MM.1S (cell line): ENCODE measurements at regions not wholly inside any gene's neighbourhood (a gene's known extent, or its start where the extent isn't known, plus 50 kb on each side); places are given as distances from the start of the nearest gene placed in this dataset.

Experiments used
- DNase-seq: peaks from one replicate; pipeline ENCODE4 v3.0.0-alpha.2; 2015
- H2AFZ ChIP-seq: fragments of 300-600 bp; sonication (generic); 2 replicates; pipeline ENCODE4 v1.6.0; 2016; ENCODE audit warnings: antibody characterized with exemption, low read length
- H3F3A ChIP-seq: fragments of 300-600 bp; sonication (generic); 2 replicates; pipeline ENCODE4 v1.6.1; 2016; ENCODE audit warnings: mild to moderate bottlenecking, antibody characterized with exemption, low read length, moderate library complexity, mixed read lengths; ENCODE audit not compliant: insufficient read depth
- H3K27ac ChIP-seq: fragments of 300-600 bp; sonication (generic); 2 replicates; pipeline ENCODE4 v1.5.1; 2016; ENCODE audit warnings: mild to moderate bottlenecking, low read length
- H3K27me3 ChIP-seq: fragments of 300-600 bp; sonication (generic); replicated peaks from 2 replicates; pipeline ENCODE4 v1.6.0; 2016; ENCODE audit warnings: low read length; ENCODE audit not compliant: insufficient read depth
- H3K36me3 ChIP-seq: fragments of 300-600 bp; sonication (generic); replicated peaks from 2 replicates; pipeline ENCODE4 v1.6.1; 2016; ENCODE audit warnings: mild to moderate bottlenecking, low read length, mixed read lengths; ENCODE audit not compliant: insufficient read depth
- H3K4me1 ChIP-seq: fragments of 300-600 bp; sonication (generic); 2 replicates; pipeline ENCODE4 v1.6.1; 2016; ENCODE audit warnings: low read length, mixed read lengths
- H3K4me2 ChIP-seq: fragments of 300-600 bp; sonication (generic); 2 replicates; pipeline ENCODE4 v1.6.0; 2016; ENCODE audit warnings: low read depth, low read length
- H3K4me3 ChIP-seq: fragments of 300-600 bp; sonication (generic); 2 replicates; pipeline ENCODE4 v1.5.1; 2016; ENCODE audit warnings: low read length, mixed read lengths
- H3K79me2 ChIP-seq: fragments of 300-600 bp; sonication (generic); 2 replicates; pipeline ENCODE4 v1.6.1; 2016; ENCODE audit warnings: mixed run types, low read length, mixed read lengths
- H3K9ac ChIP-seq: fragments of 300-600 bp; sonication (generic); 2 replicates; pipeline ENCODE4 v1.6.1; 2016; ENCODE audit warnings: low read length, mixed read lengths
- H3K9me2 ChIP-seq: fragments of 300-600 bp; sonication (generic); replicated peaks from 2 replicates; pipeline ENCODE4 v1.6.1; 2016; ENCODE audit warnings: mild to moderate bottlenecking, low read length, mixed read lengths; ENCODE audit not compliant: insufficient read depth
- H3K9me3 ChIP-seq: fragments of 300-600 bp; sonication (generic); replicated peaks from 2 replicates; pipeline ENCODE4 v1.6.1; 2016; ENCODE audit warnings: mild to moderate bottlenecking, low read length, mixed read lengths; ENCODE audit not compliant: insufficient read depth
- H4K20me1 ChIP-seq: fragments of 300-600 bp; sonication (generic); 2 replicates; pipeline ENCODE4 v1.6.1; 2016; ENCODE audit warnings: mild to moderate bottlenecking, low read length, moderate library complexity, mixed read lengths; ENCODE audit not compliant: insufficient read depth
- CTCF ChIP-seq: fragments of 300-600 bp; sonication (generic); IDR thresholded peaks from 2 replicates; pipeline ENCODE4 v1.5.1; 2016; ENCODE audit warnings: antibody characterized with exemption, low read length, mixed read lengths
- EZH2 ChIP-seq: fragments of 300-600 bp; sonication (generic); optimal IDR thresholded peaks from 2 replicates; pipeline ENCODE3; 2017; ENCODE audit warnings: low read depth, mild to moderate bottlenecking, antibody characterized with exemption, low read length, mixed read lengths
- EZH2phosphoT487 ChIP-seq: fragments of 300-600 bp; sonication (generic); IDR thresholded peaks from 2 replicates; pipeline ENCODE4 v1.6.1; 2018; ENCODE audit warnings: antibody characterized with exemption, low read length

- Histone ChIP-seq H3K9me2 (no peaks in the 10 kb centered on the region), H3K9ac (no peak overlapping the region), H3K4me1 (no peaks in the 10 kb centered on the region), H4K20me1 (no peaks in the 10 kb centered on the region), H3K36me3 (no peaks in the 10 kb centered on the region), H3K79me2 (no peaks in the 10 kb centered on the region), H2AFZ (no peak overlapping the region), H3K27me3 (no peaks in the 10 kb centered on the region), H3K4me2 (no peak overlapping the region), H3K4me3 (no peak overlapping the region), H3K27ac (no peak overlapping the region), H3F3A (no peaks in the 10 kb centered on the region), H3K9me3 (no peaks in the 10 kb centered on the region)
- no peak for TF ChIP-seq EZH2
- no peak for TF ChIP-seq CTCF
- no peak for TF ChIP-seq EZH2phosphoT487
- DNase-seq: no peak
These were observed 1303.9 kb upstream of the PIK3C3 start for GRCh38 chr18:40651163-40651562.

DNA sequence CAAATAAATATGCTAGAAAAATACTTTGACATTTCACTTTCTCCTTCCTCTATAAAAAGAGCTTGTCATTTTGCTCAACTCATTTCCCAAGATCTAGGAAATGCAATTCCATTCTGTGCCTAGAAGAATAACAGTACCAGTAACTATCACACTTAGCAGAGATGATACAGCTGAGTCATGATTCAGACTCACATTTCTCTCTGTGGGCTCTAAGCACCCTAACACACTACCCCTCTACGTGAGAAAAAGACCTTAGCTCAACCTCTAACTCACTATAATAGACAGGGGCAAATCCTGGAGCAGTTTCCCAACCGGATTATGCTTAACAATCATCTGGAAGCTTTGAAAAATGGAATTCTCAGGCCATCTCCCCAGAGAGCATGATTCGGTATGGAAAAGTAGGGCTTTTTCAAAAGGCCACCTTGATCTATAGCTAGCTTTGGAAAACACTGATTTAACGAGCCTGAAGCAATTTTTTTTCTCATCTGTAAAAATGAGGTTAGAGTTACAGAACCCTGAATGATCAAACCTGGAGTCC lies 1312.3 kb upstream of the PIK3C3 start:
- H2AFZ ChIP-seq: 0 out of 2 replicates have a peak overlapping the region, but pooled peaks have one; percentile 16
- no peaks in the 10 kb centered on the region for H3K9me2 ChIP-seq
- no peak for DNase-seq
- H3F3A ChIP-seq: no peaks in the 10 kb centered on the region
- no peak overlapping the region for H3K4me3 ChIP-seq
- TF ChIP-seq CTCF (no peak), EZH2 (no peak), EZH2phosphoT487 (no peak)
- H3K36me3 ChIP-seq: no peaks in the 10 kb centered on the region
- no peaks in the 10 kb centered on the region for H3K9me3 ChIP-seq
- no peak overlapping the region for H3K27ac ChIP-seq
- H3K9ac ChIP-seq: no peak overlapping the region
- no peaks in the 10 kb centered on the region for H3K27me3 ChIP-seq
- H4K20me1 ChIP-seq: no peaks in the 10 kb centered on the region
- no peak overlapping the region for H3K4me2 ChIP-seq
- no peaks in the 10 kb centered on the region for H3K79me2 ChIP-seq
- no peaks in the 10 kb centered on the region for H3K4me1 ChIP-seq

DNA sequence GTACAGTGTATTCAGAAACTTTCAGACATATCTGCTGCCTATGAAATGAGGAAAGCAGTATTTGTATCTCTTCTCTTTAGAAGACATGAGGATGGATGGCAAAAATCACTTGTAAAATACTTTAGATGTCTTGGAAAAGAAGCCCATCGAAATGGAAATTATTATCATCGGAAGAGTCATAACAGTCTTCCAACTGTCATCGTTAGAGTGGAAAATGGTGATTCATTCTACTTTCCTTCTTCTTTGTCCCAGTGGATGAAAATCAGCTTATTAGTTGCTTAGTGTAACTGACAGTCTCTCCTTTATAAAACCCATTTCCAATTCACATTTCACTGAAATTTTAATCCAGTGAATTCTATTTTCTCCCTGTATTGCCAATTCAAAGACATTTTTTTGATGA lies 1323.7 kb upstream of the PIK3C3 start:
- DNase-seq: no peak
- Histone ChIP-seq H3K36me3 (no peaks in the 10 kb centered on the region), H3K4me2 (no peak overlapping the region), H3K9me3 (no peaks in the 10 kb centered on the region), H3K4me1 (no peaks in the 10 kb centered on the region), H3K9me2 (no peaks in the 10 kb centered on the region), H3K27ac (no peak overlapping the region), H3K9ac (no peak overlapping the region), H4K20me1 (no peaks in the 10 kb centered on the region), H3K27me3 (no peaks in the 10 kb centered on the region), H3K4me3 (no peak overlapping the region), H3F3A (no peaks in the 10 kb centered on the region), H2AFZ (no peak overlapping the region), H3K79me2 (no peaks in the 10 kb centered on the region)
- TF ChIP-seq EZH2phosphoT487: no peak
- no peak for TF ChIP-seq CTCF
- no peak for TF ChIP-seq EZH2

DNA sequence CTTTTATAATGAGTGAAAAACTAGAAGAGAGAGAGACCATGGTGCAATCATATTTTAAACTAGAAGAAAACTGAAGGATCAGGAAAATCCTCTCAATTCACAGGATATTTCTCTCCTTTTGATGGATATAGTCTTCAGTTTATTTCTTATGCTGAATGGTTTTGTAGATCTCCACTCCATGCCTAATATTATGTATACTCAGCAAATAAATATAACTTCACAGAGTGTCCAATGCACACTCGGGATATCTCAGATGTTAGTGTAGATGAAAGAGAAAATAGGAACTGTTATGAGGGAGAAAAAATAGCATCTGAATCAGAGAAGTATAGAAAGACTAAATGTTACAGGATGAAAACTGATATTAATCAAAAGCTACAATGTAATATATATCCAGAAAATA lies 1324.5 kb upstream of the PIK3C3 start:
- no peaks in the 10 kb centered on the region for H3K9me2 ChIP-seq

More for the DNA sequence above, 1324.5 kb upstream of the PIK3C3 start:
- H3K4me2 ChIP-seq: no peak overlapping the region
- H3K4me3 ChIP-seq: no peak overlapping the region
- no peaks in the 10 kb centered on the region for H3K9me3 ChIP-seq
- no peaks in the 10 kb centered on the region for H4K20me1 ChIP-seq
- H3K4me1 ChIP-seq: no peaks in the 10 kb centered on the region
- TF ChIP-seq EZH2phosphoT487: no peak
- no peak for TF ChIP-seq EZH2
- TF ChIP-seq CTCF: no peak
- H3K27me3 ChIP-seq: no peaks in the 10 kb centered on the region
- H3K79me2 ChIP-seq: no peaks in the 10 kb centered on the region
- H3F3A ChIP-seq: no peaks in the 10 kb centered on the region
- no peaks in the 10 kb centered on the region for H3K36me3 ChIP-seq
- no peak overlapping the region for H3K27ac ChIP-seq
- H3K9ac ChIP-seq: no peak overlapping the region
- H2AFZ ChIP-seq: no peak overlapping the region
- no peak for DNase-seq
